HL-60 (cell line): ENCODE measurements at regions not wholly inside any gene's neighbourhood (a gene's known extent, or its start where the extent isn't known, plus 50 kb on each side); places are given as distances from the start of the nearest gene placed in this dataset.

Source experiments
- DNase-seq, 2 experiments: peaks; one replicate each; pipeline ENCODE4 v3.0.0-alpha.2; 2010 to 2020; ENCODE audit warnings: low read depth in 1 of 2, low spot score in 1 of 2
- H3K27ac ChIP-seq: fragments of 250-450 bp; sonication (Bioruptor Pico); replicated peaks from 2 replicates; pipeline ENCODE4 v1.5.1; 2020; ENCODE audit warnings: mild to moderate bottlenecking, moderate library complexity
- H3K27me3 ChIP-seq: fragments of 250-450 bp; sonication (Bioruptor Pico); 2 replicates; pipeline ENCODE4 v1.5.1; 2021; ENCODE audit warnings: mild to moderate bottlenecking, moderate library complexity; ENCODE audit not compliant: insufficient read depth, poor library complexity, severe bottlenecking
- H3K4me3 ChIP-seq: replicated peaks from 2 replicates; pipeline ENCODE4 v1.5.1; 2011; ENCODE audit warnings: mild to moderate bottlenecking, control low read depth, low read length; ENCODE audit not compliant: insufficient read depth
- CTCF ChIP-seq: IDR thresholded peaks from one replicate; pipeline ENCODE4 v1.5.1; 2011; ENCODE audit warnings: low read length, control low read depth, inconsistent platforms; ENCODE audit not compliant: insufficient read depth
- GABPA ChIP-seq: IDR thresholded peaks from 2 replicates; pipeline ENCODE4 v1.6.1; 2012; ENCODE audit warnings: low read depth
- POLR2AphosphoS5 ChIP-seq: IDR thresholded peaks from 2 replicates; pipeline ENCODE4 v1.6.1; 2012; ENCODE audit warnings: low read depth
- REST ChIP-seq: IDR thresholded peaks from 2 replicates; pipeline ENCODE4 v1.6.1; 2012; ENCODE audit warnings: low read depth; ENCODE audit not compliant: insufficient replicate concordance
- SPI1 ChIP-seq: IDR thresholded peaks from 2 replicates; pipeline ENCODE4 v1.6.1; 2012; ENCODE audit warnings: low read depth, mild to moderate bottlenecking, borderline replicate concordance

- Histone ChIP-seq H3K27ac (no peak overlapping the region), H3K4me3 (no peak overlapping the region), H3K27me3 (peaks cover 2% of the 10 kb centered on the region)
- no peak for DNase-seq
- no peak for TF ChIP-seq SPI1
- TF ChIP-seq CTCF = no peak
- no peak for TF ChIP-seq POLR2AphosphoS5
- TF ChIP-seq REST = no peak
- TF ChIP-seq GABPA = no peak
Observed at GRCh38 chr1:113223040-113223439, 150.0 kb downstream of the LRIG2 start.

GRCh38 chr1:113223546-113223945, 150.5 kb downstream of the LRIG2 start:
- no peak overlapping the region for H3K4me3 ChIP-seq
- TF ChIP-seq POLR2AphosphoS5 = no peak
- no peak for TF ChIP-seq REST
- TF ChIP-seq SPI1 = no peak
- no peak for TF ChIP-seq CTCF
- no peak for TF ChIP-seq GABPA
- no peak for DNase-seq
- peaks cover 2% of the 10 kb centered on the region for H3K27me3 ChIP-seq
- no peak overlapping the region for H3K27ac ChIP-seq

- no peak for DNase-seq
- TF ChIP-seq GABPA (no peak), CTCF (no peak), POLR2AphosphoS5 (no peak), REST (no peak), SPI1 (no peak)
Observed at GRCh38 chr1:113226148-113226547, 153.2 kb downstream of the LRIG2 start.

More at GRCh38 chr1:113226148-113226547, 153.2 kb downstream of the LRIG2 start:
- Histone ChIP-seq H3K27ac (no peak overlapping the region), H3K27me3 (peaks cover 2% of the 10 kb centered on the region), H3K4me3 (no peak overlapping the region)
